Panc1 (cell line): ENCODE measurements at regions not wholly inside any gene's neighbourhood (a gene's known extent, or its start where the extent isn't known, plus 50 kb on each side); places are given as distances from the start of the nearest gene placed in this dataset.

Experiments
- ATAC-seq: fragments of 200-7000 bp; cut with Tn5 transposase; 2 replicates; pipeline ENCODE4 v1.9.1; 2020; ENCODE audit warnings: mild to moderate bottlenecking, moderate library complexity
- BruUV-seq: library from RNA; stranded (reverse); fragments of 400-500 nt; replicated peaks from 2 replicates; lab custom pipeline; 2021; lab: Mats Ljungman, UMichigan
- CTCF ChIA-PET: fragments of 300-600 bp; sonication (Branson Sonifier 250); formaldehyde crosslinking; loops from one replicate; lab custom pipeline; 2022; ENCODE audit warnings: antibody characterized with exemption; lab: Charles Lee
- POLR2A ChIA-PET: fragments of 300-600 bp; sonication (Branson Sonifier 250); formaldehyde crosslinking; loops from one replicate; lab custom pipeline; 2022; ENCODE audit warnings: antibody characterized with exemption; lab: Charles Lee
- DNase-seq: peaks from one replicate; pipeline ENCODE4 v3.0.0-alpha.2; 2010; ENCODE audit warnings: low read depth, low spot score
- H3K27ac ChIP-seq: 2 replicates; pipeline ENCODE4 v1.5.1; 2011; ENCODE audit warnings: mild to moderate bottlenecking, low read length, inconsistent platforms
- H3K27me3 ChIP-seq: fragments of 200-500 bp; sonication (Bioruptor generic); 2 replicates; pipeline ENCODE4 v1.6.0; 2014; ENCODE audit warnings: low read length, inconsistent platforms; ENCODE audit not compliant: control insufficient read depth, insufficient read depth
- H3K36me3 ChIP-seq: fragments of 200-500 bp; sonication (Bioruptor generic); 2 replicates; pipeline ENCODE4 v1.5.1; 2014; ENCODE audit warnings: inconsistent platforms, mild to moderate bottlenecking, low read length, moderate library complexity; ENCODE audit not compliant: control insufficient read depth, insufficient read depth
- H3K4me1 ChIP-seq: 2 replicates; pipeline ENCODE4 v1.5.1; 2011; ENCODE audit warnings: inconsistent platforms, mild to moderate bottlenecking, low read length, moderate library complexity; ENCODE audit not compliant: control insufficient read depth, insufficient read depth
- H3K4me3 ChIP-seq, 2 experiments: 2 replicates each; pipeline ENCODE4 v1.5.1; 2011 to 2012; ENCODE audit warnings: low read depth in 2 of 2, low read length in 2 of 2, mild to moderate bottlenecking in 2 of 2, inconsistent platforms in 1 of 2, moderate library complexity in 1 of 2
- H3K9me3 ChIP-seq: fragments of 200-500 bp; sonication (Bioruptor generic); 2 replicates; pipeline ENCODE4 v1.5.1; 2014; ENCODE audit warnings: low read depth, mild to moderate bottlenecking, inconsistent platforms, low read length, moderate library complexity; ENCODE audit not compliant: control insufficient read depth, insufficient read depth
- POLR2AphosphoS5 ChIP-seq: IDR thresholded peaks from 2 replicates; pipeline ENCODE4 v1.6.1; 2012; ENCODE audit warnings: mild to moderate bottlenecking, low read depth, low read length, moderate library complexity
- SIN3A ChIP-seq: IDR thresholded peaks from 2 replicates; pipeline ENCODE4 v1.6.1; 2012; ENCODE audit warnings: low read depth, mild to moderate bottlenecking, low read length, moderate library complexity, borderline replicate concordance; ENCODE audit not compliant: insufficient read depth
- TCF7L2 ChIP-seq: IDR thresholded peaks from 2 replicates; pipeline ENCODE4 v1.6.1; 2011; ENCODE audit warnings: mild to moderate bottlenecking, low read depth, low read length, inconsistent platforms
- in situ Hi-C: cut with HindIII; loops from 2 replicates; pipeline ENCODE4 v1.10.0; 2016; ENCODE audit warnings: low sequenced_read_pairs, low pct_unique_long_range_greater_than_20kb
- intact Hi-C: fragments of 100-400 bp; cut with micrococcal nuclease; formaldehyde crosslinking; loops from one replicate; pipeline ENCODE4 v1.10.0; 2022; ENCODE audit not compliant: unreplicated experiment
- TF ChIP-seq, protein P1 (sequence below), 2 experiments: IDR thresholded peaks; 2 replicates each; pipeline ENCODE4 v1.6.1; 2011 to 2012; ENCODE audit warnings: low read depth in 2 of 2, control low read depth in 1 of 2, low read length in 1 of 2, mild to moderate bottlenecking in 1 of 2, moderate library complexity in 1 of 2; ENCODE audit not compliant: insufficient read depth in 1 of 2
- TF ChIP-seq, protein P2 (sequence below): fragments of 450-650 bp; IDR thresholded peaks from 2 replicates; pipeline ENCODE4 v1.5.1; 2017; ENCODE audit warnings: mild to moderate bottlenecking

DNA sequence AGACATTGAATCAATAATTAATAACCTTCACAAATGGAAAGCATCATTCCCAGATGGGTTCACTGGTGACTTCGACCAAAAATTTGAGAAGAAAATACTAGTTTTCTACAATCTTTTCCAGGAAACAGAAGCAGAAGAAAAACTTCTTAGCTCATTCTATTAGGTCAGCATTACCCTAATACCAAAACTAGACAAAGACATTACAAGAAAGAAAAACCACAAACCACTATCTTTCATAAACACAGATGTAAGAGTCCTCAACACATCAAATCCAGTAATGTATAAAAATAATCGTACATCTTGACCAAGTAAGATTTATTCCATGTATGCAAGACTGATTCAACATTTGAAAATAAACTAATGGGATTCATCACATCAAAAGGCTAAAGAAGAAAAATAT is 64.0 kb upstream of the CDK1 start:
- no peaks in the 10 kb centered on the region for H3K4me1 ChIP-seq
- no peak overlapping the region for H3K27ac ChIP-seq
- no peak overlapping the region for H3K4me3 ChIP-seq
- POLR2A ChIA-PET: no interaction called here
- BruUV-seq: no TSS peak
- no peaks in the 10 kb centered on the region for H3K36me3 ChIP-seq
- no peak for TF ChIP-seq SIN3A
- TF ChIP-seq TCF7L2: no peak
- TF ChIP-seq, protein P1, sequence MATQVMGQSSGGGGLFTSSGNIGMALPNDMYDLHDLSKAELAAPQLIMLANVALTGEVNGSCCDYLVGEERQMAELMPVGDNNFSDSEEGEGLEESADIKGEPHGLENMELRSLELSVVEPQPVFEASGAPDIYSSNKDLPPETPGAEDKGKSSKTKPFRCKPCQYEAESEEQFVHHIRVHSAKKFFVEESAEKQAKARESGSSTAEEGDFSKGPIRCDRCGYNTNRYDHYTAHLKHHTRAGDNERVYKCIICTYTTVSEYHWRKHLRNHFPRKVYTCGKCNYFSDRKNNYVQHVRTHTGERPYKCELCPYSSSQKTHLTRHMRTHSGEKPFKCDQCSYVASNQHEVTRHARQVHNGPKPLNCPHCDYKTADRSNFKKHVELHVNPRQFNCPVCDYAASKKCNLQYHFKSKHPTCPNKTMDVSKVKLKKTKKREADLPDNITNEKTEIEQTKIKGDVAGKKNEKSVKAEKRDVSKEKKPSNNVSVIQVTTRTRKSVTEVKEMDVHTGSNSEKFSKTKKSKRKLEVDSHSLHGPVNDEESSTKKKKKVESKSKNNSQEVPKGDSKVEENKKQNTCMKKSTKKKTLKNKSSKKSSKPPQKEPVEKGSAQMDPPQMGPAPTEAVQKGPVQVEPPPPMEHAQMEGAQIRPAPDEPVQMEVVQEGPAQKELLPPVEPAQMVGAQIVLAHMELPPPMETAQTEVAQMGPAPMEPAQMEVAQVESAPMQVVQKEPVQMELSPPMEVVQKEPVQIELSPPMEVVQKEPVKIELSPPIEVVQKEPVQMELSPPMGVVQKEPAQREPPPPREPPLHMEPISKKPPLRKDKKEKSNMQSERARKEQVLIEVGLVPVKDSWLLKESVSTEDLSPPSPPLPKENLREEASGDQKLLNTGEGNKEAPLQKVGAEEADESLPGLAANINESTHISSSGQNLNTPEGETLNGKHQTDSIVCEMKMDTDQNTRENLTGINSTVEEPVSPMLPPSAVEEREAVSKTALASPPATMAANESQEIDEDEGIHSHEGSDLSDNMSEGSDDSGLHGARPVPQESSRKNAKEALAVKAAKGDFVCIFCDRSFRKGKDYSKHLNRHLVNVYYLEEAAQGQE (IDR thresholded peaks at IDR 0.05; ENCODE audit: insufficient read depth in 1 of 2, low read depth in 2 of 2, low read length in 1 of 2): no peak
- TF ChIP-seq, protein P2, sequence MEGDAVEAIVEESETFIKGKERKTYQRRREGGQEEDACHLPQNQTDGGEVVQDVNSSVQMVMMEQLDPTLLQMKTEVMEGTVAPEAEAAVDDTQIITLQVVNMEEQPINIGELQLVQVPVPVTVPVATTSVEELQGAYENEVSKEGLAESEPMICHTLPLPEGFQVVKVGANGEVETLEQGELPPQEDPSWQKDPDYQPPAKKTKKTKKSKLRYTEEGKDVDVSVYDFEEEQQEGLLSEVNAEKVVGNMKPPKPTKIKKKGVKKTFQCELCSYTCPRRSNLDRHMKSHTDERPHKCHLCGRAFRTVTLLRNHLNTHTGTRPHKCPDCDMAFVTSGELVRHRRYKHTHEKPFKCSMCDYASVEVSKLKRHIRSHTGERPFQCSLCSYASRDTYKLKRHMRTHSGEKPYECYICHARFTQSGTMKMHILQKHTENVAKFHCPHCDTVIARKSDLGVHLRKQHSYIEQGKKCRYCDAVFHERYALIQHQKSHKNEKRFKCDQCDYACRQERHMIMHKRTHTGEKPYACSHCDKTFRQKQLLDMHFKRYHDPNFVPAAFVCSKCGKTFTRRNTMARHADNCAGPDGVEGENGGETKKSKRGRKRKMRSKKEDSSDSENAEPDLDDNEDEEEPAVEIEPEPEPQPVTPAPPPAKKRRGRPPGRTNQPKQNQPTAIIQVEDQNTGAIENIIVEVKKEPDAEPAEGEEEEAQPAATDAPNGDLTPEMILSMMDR: no peak
- TF ChIP-seq POLR2AphosphoS5: no peak
- H3K27me3 ChIP-seq: no peaks in the 10 kb centered on the region; the same call in 1 of the 2 replicates
- H3K9me3 ChIP-seq: no peaks in the 10 kb centered on the region
- DNase-seq: no peak
- in situ Hi-C loops: no loop called here
- ATAC-seq: no peak
- CTCF ChIA-PET: no interaction called here
- intact Hi-C loops: no loop called here

DNA sequence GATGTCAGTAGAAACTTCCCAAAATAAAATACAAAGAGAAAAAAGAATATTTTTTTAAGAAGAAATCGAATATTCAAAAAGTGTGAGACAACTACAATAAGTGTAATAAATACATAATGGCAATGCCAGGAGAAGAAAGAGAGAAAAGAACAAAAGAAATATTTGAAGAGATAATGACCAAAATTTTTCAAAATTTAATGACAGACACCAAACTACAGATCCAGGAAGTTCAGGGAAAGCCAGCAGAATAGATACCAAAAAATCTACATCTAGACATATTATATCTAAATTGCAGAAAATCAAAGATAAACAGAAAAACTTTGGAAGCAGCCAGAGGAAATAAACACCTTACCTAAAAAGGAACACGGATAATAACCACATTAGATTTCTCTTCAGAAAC is 66.8 kb upstream of the CDK1 start:
- H3K9me3 ChIP-seq: no peaks in the 10 kb centered on the region
- intact Hi-C loops (no loop called here), in situ Hi-C loops (no loop called here)
- ATAC-seq (no peak), DNase-seq (no peak)
- no peak overlapping the region for H3K4me3 ChIP-seq
- no peaks in the 10 kb centered on the region for H3K36me3 ChIP-seq
- POLR2A ChIA-PET: no interaction called here
- TF ChIP-seq TCF7L2 (no peak), SIN3A (no peak), POLR2AphosphoS5 (no peak)
- TF ChIP-seq, protein P1 (IDR thresholded peaks at IDR 0.05; ENCODE audit: insufficient read depth in 1 of 2, low read depth in 2 of 2, low read length in 1 of 2): no peak
- TF ChIP-seq, protein P2: no peak
- H3K27ac ChIP-seq: no peak overlapping the region
- no TSS peak for BruUV-seq
- CTCF ChIA-PET: no interaction called here
- no peaks in the 10 kb centered on the region for H3K4me1 ChIP-seq
- no peaks in the 10 kb centered on the region; the same call in 1 of the 2 replicates for H3K27me3 ChIP-seq
